Coronary artery (tissue), 2 donors: ENCODE measurements at regions not wholly inside any gene's neighbourhood (a gene's known extent, or its start where the extent isn't known, plus 50 kb on each side); places are given as distances from the start of the nearest gene placed in this dataset.

ENCODE experiments used
- DNase-seq: peaks from one replicate; pipeline ENCODE4 v3.0.0-alpha.2; 2017; ENCODE audit warnings: low spot score
- H3K27ac ChIP-seq, 2 donors: fragments of 200-600 bp; sonication (generic); one replicate each; pipeline ENCODE4 v1.5.1; 2016 to 2019
- H3K4me3 ChIP-seq: fragments of 200-600 bp; sonication (generic); 2 replicates; pipeline ENCODE4 v1.5.1; 2016; ENCODE audit warnings: mild to moderate bottlenecking, moderate library complexity
- TF ChIP-seq, protein P1 (sequence below): fragments of 200-600 bp; sonication (generic); IDR thresholded peaks from one replicate; pipeline ENCODE4 v1.5.1; 2019; ENCODE audit warnings: antibody characterized with exemption

- H3K4me3 ChIP-seq, result no peak overlapping the region
- no peak overlapping the region for H3K27ac ChIP-seq
- TF ChIP-seq, protein P1, sequence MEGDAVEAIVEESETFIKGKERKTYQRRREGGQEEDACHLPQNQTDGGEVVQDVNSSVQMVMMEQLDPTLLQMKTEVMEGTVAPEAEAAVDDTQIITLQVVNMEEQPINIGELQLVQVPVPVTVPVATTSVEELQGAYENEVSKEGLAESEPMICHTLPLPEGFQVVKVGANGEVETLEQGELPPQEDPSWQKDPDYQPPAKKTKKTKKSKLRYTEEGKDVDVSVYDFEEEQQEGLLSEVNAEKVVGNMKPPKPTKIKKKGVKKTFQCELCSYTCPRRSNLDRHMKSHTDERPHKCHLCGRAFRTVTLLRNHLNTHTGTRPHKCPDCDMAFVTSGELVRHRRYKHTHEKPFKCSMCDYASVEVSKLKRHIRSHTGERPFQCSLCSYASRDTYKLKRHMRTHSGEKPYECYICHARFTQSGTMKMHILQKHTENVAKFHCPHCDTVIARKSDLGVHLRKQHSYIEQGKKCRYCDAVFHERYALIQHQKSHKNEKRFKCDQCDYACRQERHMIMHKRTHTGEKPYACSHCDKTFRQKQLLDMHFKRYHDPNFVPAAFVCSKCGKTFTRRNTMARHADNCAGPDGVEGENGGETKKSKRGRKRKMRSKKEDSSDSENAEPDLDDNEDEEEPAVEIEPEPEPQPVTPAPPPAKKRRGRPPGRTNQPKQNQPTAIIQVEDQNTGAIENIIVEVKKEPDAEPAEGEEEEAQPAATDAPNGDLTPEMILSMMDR, result no peak
- DNase-seq, result no peak
Measured at GRCh38 chr5:111995701-111996100, 238.7 kb upstream of the NREP start.

DNA sequence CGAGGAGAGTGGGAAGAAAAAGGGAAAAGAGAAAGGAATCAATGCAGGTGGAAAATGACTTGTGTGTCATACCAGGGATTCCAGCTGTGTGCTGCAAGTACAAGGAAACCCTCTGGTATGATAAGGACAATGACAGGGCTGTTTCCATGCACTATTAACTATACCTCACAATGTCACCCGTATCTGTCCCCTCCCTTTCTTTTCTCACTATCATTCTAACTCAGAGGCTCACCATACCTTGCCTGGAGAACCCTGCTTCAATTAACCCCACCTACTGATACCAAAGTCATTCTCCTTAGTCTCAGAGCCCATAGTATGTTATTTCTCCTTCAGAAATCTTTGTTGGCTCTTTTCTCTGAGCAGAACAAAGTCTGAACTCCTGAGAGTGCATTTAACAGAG lies 236.2 kb upstream of the NREP start:
- no peak for DNase-seq
- H3K27ac ChIP-seq, result no peak overlapping the region
- H3K4me3 ChIP-seq, result no peak overlapping the region
- TF ChIP-seq, protein P1, result no peak

- TF ChIP-seq, protein P1, result no peak
- no peak for DNase-seq
- Histone ChIP-seq H3K4me3 (no peak overlapping the region), H3K27ac (no peak overlapping the region)
Measured at GRCh38 chr5:111984044-111984443, 227.1 kb upstream of the NREP start.

DNA sequence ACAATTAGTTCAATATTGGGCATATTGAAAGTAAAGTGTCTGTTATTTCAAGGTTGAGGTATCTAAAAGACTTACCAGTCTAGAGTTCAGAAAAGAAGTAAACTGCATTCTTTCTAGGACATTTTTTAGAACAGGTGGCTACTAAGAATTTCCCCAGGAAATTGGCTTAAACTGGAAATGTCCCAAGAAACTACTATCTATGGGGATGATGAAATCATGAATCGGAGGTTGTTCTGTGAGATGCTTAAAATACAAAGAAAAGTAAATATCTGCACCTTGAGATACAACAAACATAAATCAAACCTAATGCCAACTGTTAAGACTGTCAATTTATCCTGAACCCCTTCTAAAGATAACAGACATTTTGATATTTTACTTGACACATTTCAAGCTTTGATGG lies 226.5 kb upstream of the NREP start:
- TF ChIP-seq, protein P1, result no peak
- no peak for DNase-seq
- Histone ChIP-seq H3K4me3 (no peak overlapping the region), H3K27ac (no peak overlapping the region)

DNA sequence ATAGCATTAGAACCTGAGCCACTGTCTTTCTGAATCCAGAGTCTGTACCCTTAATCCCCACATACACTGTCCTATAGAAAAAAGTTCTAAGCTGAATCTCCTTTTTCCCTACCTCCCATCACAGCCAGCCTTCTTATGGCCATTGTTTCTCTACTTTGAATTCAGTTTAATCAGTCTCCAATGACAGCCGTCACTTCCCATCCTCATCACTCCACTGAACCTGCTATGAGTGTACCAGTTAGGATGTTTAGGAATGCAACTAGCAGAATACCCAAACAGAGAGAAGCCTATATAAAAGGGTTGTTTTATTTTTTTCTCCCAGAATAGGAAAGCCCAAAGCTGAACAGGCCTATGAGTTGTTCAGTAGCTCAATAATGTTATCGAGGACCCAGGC lies 220.4 kb upstream of the NREP start:
- TF ChIP-seq, protein P1, result no peak
- Histone ChIP-seq H3K27ac (no peak overlapping the region), H3K4me3 (no peak overlapping the region)
- DNase-seq, result no peak

DNA sequence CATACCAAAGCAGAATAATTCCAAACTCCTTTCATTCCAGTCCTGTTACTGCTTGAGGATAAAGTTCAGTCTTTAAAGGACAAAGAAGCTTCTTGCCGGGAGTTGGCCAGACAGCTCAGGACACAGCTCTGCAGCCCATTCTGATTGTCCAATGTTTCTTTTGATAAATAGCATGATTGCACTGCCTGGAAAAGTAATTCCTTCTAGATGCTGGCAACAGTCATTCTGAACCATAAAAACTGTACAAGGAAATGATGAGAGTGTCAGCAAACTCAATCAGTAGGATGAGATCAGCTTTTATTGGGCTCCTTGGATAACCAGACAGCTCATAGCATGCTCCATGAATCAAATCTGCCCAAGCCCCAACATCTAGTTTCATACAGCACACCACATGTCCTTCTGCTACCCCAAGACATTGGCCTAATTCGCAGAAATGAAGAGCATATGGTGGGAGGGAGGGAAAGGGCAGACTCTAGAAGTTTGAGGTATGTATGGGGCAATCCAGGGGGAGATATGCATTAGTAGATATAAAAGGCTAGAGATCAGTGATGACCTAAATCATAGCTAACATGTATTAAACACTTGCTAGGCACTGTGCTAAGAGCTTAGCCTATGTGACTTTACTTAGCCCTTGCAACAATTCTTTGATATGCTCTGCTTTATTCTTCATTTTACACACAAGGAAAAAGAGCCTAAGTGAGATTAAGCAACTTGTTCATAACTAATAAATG lies 219.9 kb upstream of the NREP start:
- TF ChIP-seq, protein P1, result no peak
- Histone ChIP-seq H3K27ac (no peak overlapping the region), H3K4me3 (no peak overlapping the region)
- DNase-seq, result no peak

DNA sequence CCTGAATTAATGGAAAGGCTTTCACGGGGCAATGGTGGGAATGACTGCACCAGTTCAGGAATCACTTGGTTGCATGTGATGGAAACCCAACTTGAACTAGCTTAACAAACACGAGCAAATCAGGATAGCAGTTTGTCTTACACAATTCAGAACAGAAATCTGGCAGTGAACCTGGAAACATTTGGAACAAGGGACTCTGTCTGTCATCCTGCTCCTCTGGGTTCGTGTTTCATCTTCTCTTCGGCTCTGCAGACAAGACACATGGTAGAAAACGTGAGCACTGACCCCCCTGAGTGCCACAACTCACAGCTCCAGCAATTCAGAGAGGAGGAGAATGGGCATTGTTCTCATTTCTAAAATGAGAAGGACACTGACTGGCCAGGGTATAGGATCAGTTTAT lies 218.1 kb upstream of the NREP start:
- TF ChIP-seq, protein P1, result no peak
- no peak for DNase-seq

More for the DNA sequence above, 218.1 kb upstream of the NREP start:
- H3K27ac ChIP-seq, result no peak overlapping the region
- H3K4me3 ChIP-seq, result no peak overlapping the region
